Ascending aorta (tissue), 2 donors: ENCODE measurements at regions not wholly inside any gene's neighbourhood (a gene's known extent, or its start where the extent isn't known, plus 50 kb on each side); places are given as distances from the start of the nearest gene placed in this dataset.
A peak's percentile ranks its signal among the peaks of the same experiment; 100 is the strongest.

ENCODE experiments used
- DNase-seq, 2 donors: peaks; one replicate each; pipeline ENCODE4 v3.0.0-alpha.2; 2019; ENCODE audit warnings: low spot score in 2 of 2
- H3K27ac ChIP-seq, 2 donors: fragments of 200-600 bp; sonication (generic); one replicate each; pipeline ENCODE4 v1.5.1; 2016 to 2017; ENCODE audit warnings: mild to moderate bottlenecking in 1 of 2
- H3K27me3 ChIP-seq: fragments of 200-600 bp; sonication (generic); one replicate; pipeline ENCODE4 v1.5.1; 2017
- H3K36me3 ChIP-seq, 2 donors: fragments of 200-600 bp; sonication (generic); one replicate each; pipeline ENCODE4 v1.5.1; 2016
- H3K4me1 ChIP-seq, 2 donors: fragments of 200-600 bp; sonication (generic); one replicate each; pipeline ENCODE4 v1.5.1; 2016 to 2017; ENCODE audit warnings: mild to moderate bottlenecking in 1 of 2
- H3K4me3 ChIP-seq, 2 donors: fragments of 200-600 bp; sonication (generic); one replicate each; pipeline ENCODE4 v1.5.1; 2016 to 2017; ENCODE audit warnings: mild to moderate bottlenecking in 1 of 2
- H3K9me3 ChIP-seq, 2 donors: fragments of 200-600 bp; sonication (generic); one replicate each; pipeline ENCODE4 v1.5.1; 2016
- CTCF ChIP-seq, 3 experiments: fragments of 200-600 bp in 2 of 3; fragments of 450-650 bp in 1 of 3; sonication (generic) in 2 of 3; IDR thresholded peaks; one replicate each; pipeline ENCODE4 v1.5.1; 2016 to 2019; ENCODE audit warnings: antibody characterized with exemption in 3 of 3, mild to moderate bottlenecking in 1 of 3, moderate library complexity in 1 of 3
- intact Hi-C: fragments of 100-400 bp; cut with DNase I; formaldehyde crosslinking; loops from one replicate; pipeline ENCODE4 v1.15.1; 2023

GRCh38 chr9:81814401-81814793, 113.8 kb upstream of the SPATA31D4 start:
- no peak for DNase-seq
- no peaks in the 10 kb centered on the region for H3K27me3 ChIP-seq
- peak overlapping the region; percentile 47 to 52 for H3K27ac ChIP-seq
- H3K36me3 ChIP-seq = no peaks in the 10 kb centered on the region
- no peak overlapping the region for H3K4me3 ChIP-seq
- H3K9me3 ChIP-seq = no peaks in the 10 kb centered on the region
- no peak for TF ChIP-seq CTCF (IDR thresholded peaks at IDR 0.05)
- peaks cover 0 to 21% of the 10 kb centered on the region in 2 donors for H3K4me1 ChIP-seq
- intact Hi-C loops = no loop called here

GRCh38 chr9:81814794-81815464, 113.3 kb upstream of the SPATA31D4 start:
- no peak for DNase-seq
- Histone ChIP-seq H3K27me3 (no peaks in the 10 kb centered on the region), H3K36me3 (no peaks in the 10 kb centered on the region), H3K4me3 (no peak overlapping the region), H3K27ac (peak overlapping the region; percentile 47 to 52), H3K9me3 (no peaks in the 10 kb centered on the region), H3K4me1 (peaks cover 0 to 25% of the 10 kb centered on the region in 2 donors)
- no peak for TF ChIP-seq CTCF (IDR thresholded peaks at IDR 0.05)
- intact Hi-C loops = loop anchor here (5.0 kb wide), 1 partner anchor 58 kb away; no protein-coding TSS in a partner anchor

- DNase-seq = no peak
- Histone ChIP-seq H3K27me3 (no peaks in the 10 kb centered on the region), H3K4me1 (peaks cover 0 to 32% of the 10 kb centered on the region in 2 donors), H3K36me3 (no peaks in the 10 kb centered on the region), H3K9me3 (no peaks in the 10 kb centered on the region), H3K4me3 (no peak overlapping the region), H3K27ac (peak overlapping the region; percentile 47 to 52)
- intact Hi-C loops = loop anchor here (5.0 kb wide), 1 partner anchor 58 kb away; no protein-coding TSS in a partner anchor
- TF ChIP-seq CTCF (IDR thresholded peaks at IDR 0.05) = no peak
Measured at GRCh38 chr9:81815781-81816180, 112.4 kb upstream of the SPATA31D4 start.

- Histone ChIP-seq H3K36me3 (no peaks in the 10 kb centered on the region), H3K27me3 (no peaks in the 10 kb centered on the region), H3K4me1 (peaks cover 0 to 34% of the 10 kb centered on the region in 2 donors), H3K9me3 (no peaks in the 10 kb centered on the region), H3K4me3 (no peak overlapping the region), H3K27ac (peak overlapping the region in 1 of 2 donors; percentile 12)
- DNase-seq = no peak
- intact Hi-C loops = loop anchor here (5.0 kb wide), 1 partner anchor 62 kb away; no protein-coding TSS in a partner anchor
- TF ChIP-seq CTCF (IDR thresholded peaks at IDR 0.05) = no peak
Measured at GRCh38 chr9:81819155-81819554, 109.1 kb upstream of the SPATA31D4 start.

- Histone ChIP-seq H3K36me3 (no peaks in the 10 kb centered on the region), H3K4me1 (peaks cover 0 to 25% of the 10 kb centered on the region in 2 donors), H3K4me3 (no peak overlapping the region), H3K27ac (peak overlapping the region; percentile 42 to 70), H3K9me3 (no peaks in the 10 kb centered on the region), H3K27me3 (no peaks in the 10 kb centered on the region)
- intact Hi-C loops = loop anchor here (2.0 to 5.0 kb wide), 2 partner anchors 23 to 63 kb away; no protein-coding TSS in a partner anchor
- no peak for TF ChIP-seq CTCF (IDR thresholded peaks at IDR 0.05)
- no peak for DNase-seq
Measured at GRCh38 chr9:81819859-81820546, 108.2 kb upstream of the SPATA31D4 start.
